CD4-positive, CD25-positive, alpha-beta regulatory T cell (primary cell): ENCODE measurements at regions not wholly inside any gene's neighbourhood (a gene's known extent, or its start where the extent isn't known, plus 50 kb on each side); places are given as distances from the start of the nearest gene placed in this dataset.

Experiments used
- ATAC-seq, 2 donors: fragments of 150-1000 bp; cut with Tn5 transposase; one replicate each; pipeline ENCODE4 v1.10.0; 2021; ENCODE audit warnings: low read depth in 2 of 2, moderate number of reproducible peaks in 2 of 2, moderate library complexity in 1 of 2
- DNase-seq, 3 donors: peaks; one replicate each; pipeline versions ENCODE4 v3.0.0 to v3.0.0-alpha.2; 2012 to 2022; ENCODE audit warnings: mixed read lengths in 1 of 3
- H3K27ac ChIP-seq: one replicate; pipeline ENCODE4 v1.7.0; 2013; ENCODE audit warnings: mild to moderate bottlenecking, low read length; ENCODE audit not compliant: insufficient read depth, poor library complexity, severe bottlenecking
- H3K27me3 ChIP-seq: one replicate; pipeline ENCODE4 v1.7.0; 2013; ENCODE audit warnings: low read length; ENCODE audit not compliant: control insufficient read depth, insufficient read depth
- H3K36me3 ChIP-seq: one replicate; pipeline ENCODE4 v1.7.0; 2013; ENCODE audit warnings: mild to moderate bottlenecking, low read length, moderate library complexity; ENCODE audit not compliant: control insufficient read depth, insufficient read depth
- H3K4me1 ChIP-seq: 2 replicates; pipeline ENCODE4 v1.7.0; 2013; ENCODE audit warnings: mild to moderate bottlenecking, low read length; ENCODE audit not compliant: insufficient read depth, control insufficient read depth, poor library complexity, severe bottlenecking
- H3K4me3 ChIP-seq: one replicate; pipeline ENCODE4 v1.7.0; 2013; ENCODE audit warnings: low read depth, mild to moderate bottlenecking, low read length, moderate library complexity
- H3K9me3 ChIP-seq, 2 experiments: 1 replicate in 1 of 2; 2 replicates in 1 of 2; pipeline ENCODE4 v1.7.0; 2013; ENCODE audit warnings: low read length in 2 of 2, mild to moderate bottlenecking in 1 of 2, moderate library complexity in 1 of 2; ENCODE audit not compliant: control insufficient read depth in 2 of 2
- H3K27ac Mint-ChIP-seq, 3 donors: one replicate each; pipeline ENCODE4 v1.8.0; 2020 to 2022; ENCODE audit warnings: mild to moderate bottlenecking in 3 of 3, mixed read lengths in 3 of 3, moderate library complexity in 2 of 3
- H3K27me3 Mint-ChIP-seq: one replicate; pipeline ENCODE4 v1.8.0; 2022; ENCODE audit warnings: mild to moderate bottlenecking, mixed read lengths
- H3K36me3 Mint-ChIP-seq: one replicate; pipeline ENCODE4 v1.8.0; 2020; ENCODE audit warnings: mixed read lengths
- H3K4me1 Mint-ChIP-seq, 4 donors: one replicate each; pipeline ENCODE4 v1.8.0; 2020 to 2022; ENCODE audit warnings: mixed read lengths in 4 of 4, mild to moderate bottlenecking in 1 of 4
- H3K4me3 Mint-ChIP-seq, 4 donors: one replicate each; pipeline ENCODE4 v1.8.0; 2020 to 2022; ENCODE audit warnings: mild to moderate bottlenecking in 4 of 4, mixed read lengths in 4 of 4, moderate library complexity in 3 of 4
- H3K9me3 Mint-ChIP-seq, 7 donors: one replicate each; pipeline ENCODE4 v1.8.0; 2020 to 2022; ENCODE audit warnings: mixed read lengths in 7 of 7, mild to moderate bottlenecking in 3 of 7, moderate library complexity in 2 of 7

DNA sequence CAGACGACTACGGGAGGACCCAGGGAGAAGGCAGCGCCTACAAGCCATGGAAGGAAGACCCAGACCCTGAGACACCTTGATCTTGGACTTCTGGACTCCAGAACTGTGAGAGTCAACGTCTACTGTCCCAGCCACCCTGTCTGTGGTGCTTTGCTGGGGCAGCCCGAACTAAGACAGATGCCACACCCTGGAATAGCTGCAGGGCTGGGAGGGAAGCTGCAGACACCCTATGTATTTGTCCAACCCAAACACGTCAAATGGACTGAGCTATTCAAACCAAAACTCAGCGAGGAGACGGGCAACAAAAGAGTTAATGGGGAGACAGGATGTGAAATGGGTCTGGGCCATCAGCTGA lies 169.3 kb downstream of the CTTN start:
- no peaks in the 10 kb centered on the region for H3K36me3 Mint-ChIP-seq
- DNase-seq (no peak), ATAC-seq (no peak)
- Histone ChIP-seq H3K27me3 (peaks cover 5% of the 10 kb centered on the region), H3K9me3 (no peaks in the 10 kb centered on the region), H3K4me1 (peaks cover 4% of the 10 kb centered on the region), H3K4me3 (no peak overlapping the region), H3K27ac (no peak overlapping the region), H3K36me3 (no peaks in the 10 kb centered on the region)
- H3K4me3 Mint-ChIP-seq: peak overlapping the region in 1 of 4 donors; percentile 1
- H3K27ac Mint-ChIP-seq: no peak overlapping the region
- peaks cover 0 to 8% (median 4%) of the 10 kb centered on the region in 4 donors for H3K4me1 Mint-ChIP-seq
- peaks cover 5% of the 10 kb centered on the region for H3K27me3 Mint-ChIP-seq
- H3K9me3 Mint-ChIP-seq: no peaks in the 10 kb centered on the region

DNA sequence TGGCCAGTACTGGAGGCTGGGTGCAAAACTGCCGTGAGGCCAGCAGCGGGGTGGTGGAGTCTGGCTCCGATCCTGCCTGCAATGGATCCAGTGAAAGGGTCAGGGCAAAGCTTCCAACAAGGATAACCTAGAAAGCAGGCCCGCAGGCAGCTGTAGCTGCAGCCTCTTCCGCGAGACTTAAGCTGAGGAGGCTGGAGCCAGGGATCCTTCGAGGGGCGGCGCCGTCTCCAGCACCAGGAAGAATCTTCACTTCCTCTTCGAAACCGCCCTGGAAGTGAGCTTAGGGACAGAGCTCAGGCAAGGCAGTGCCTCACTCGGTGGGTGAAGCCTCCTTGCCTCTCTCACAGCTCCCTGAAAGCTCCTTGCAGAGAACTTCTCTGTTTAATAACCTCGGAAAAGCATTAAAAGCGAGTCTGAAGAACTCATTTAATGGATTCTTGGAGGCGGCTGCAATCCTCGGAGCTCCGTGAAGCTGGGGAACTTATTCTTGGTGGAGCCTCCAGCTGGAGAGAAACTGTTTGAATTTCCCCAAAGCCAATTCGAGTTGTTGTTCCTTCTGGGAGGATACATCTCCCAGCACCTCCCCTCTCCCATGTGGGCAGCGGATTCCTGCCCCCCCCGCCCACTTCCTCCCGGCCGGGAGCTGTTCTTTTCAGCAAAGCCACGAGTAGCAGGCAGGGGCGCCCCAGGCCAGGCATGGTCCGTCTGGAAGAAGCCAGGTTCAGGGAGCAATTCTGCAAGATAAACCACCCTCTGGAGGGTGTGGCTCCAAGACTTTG lies 169.9 kb downstream of the CTTN start:
- ATAC-seq (no peak), DNase-seq (no peak)
- Histone ChIP-seq H3K27ac (no peak overlapping the region), H3K4me1 (peaks cover 4% of the 10 kb centered on the region), H3K27me3 (peaks cover 5% of the 10 kb centered on the region), H3K36me3 (no peaks in the 10 kb centered on the region), H3K4me3 (no peak overlapping the region), H3K9me3 (no peaks in the 10 kb centered on the region)
- no peak overlapping the region for H3K27ac Mint-ChIP-seq
- H3K27me3 Mint-ChIP-seq: peaks cover 5% of the 10 kb centered on the region
- H3K9me3 Mint-ChIP-seq: no peaks in the 10 kb centered on the region
- H3K4me3 Mint-ChIP-seq: no peak overlapping the region
- H3K4me1 Mint-ChIP-seq: peaks cover 0 to 8% (median 4%) of the 10 kb centered on the region in 4 donors
- H3K36me3 Mint-ChIP-seq: no peaks in the 10 kb centered on the region

DNA sequence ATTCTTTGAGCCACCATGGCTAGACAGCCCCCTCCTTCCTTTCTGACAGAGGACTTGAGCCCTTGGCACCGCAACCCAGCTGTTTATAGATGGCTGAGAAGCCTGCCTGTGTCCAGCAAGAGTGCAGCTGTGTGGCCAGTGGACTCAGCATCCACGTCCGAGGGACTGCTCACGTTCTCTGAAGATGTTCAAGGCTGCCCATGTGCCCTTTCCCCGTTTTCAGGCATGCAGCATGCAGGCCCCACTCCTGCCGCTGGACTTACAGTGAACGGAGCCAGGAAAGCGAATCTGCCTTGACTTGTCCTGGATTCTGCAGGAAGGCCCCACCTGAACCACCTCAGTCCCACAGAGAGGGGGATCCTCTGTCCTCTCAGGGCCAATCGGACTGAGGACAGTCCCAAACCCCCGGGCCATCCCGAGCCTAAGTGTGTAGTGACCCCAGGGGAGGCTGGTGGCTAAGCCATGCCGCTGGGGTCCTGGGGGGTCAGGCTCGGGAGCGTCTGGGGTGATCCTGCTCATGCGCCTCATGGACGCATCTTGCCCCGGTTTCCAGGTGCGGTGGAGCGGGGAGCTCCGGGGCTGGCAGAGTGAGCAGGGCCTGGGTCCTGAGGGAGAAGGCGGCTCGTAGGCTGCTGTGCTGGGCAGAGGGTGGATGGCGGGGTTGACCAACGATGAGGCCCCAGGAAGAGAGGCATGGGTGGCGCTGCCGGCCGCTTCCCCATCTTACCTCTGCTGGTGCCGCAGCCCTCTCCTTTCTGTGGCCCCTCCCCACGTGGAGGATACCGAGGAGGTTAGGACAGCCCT lies 170.7 kb downstream of the CTTN start:
- H3K4me1 Mint-ChIP-seq: peaks cover 0 to 8% (median 4%) of the 10 kb centered on the region in 4 donors

DNA sequence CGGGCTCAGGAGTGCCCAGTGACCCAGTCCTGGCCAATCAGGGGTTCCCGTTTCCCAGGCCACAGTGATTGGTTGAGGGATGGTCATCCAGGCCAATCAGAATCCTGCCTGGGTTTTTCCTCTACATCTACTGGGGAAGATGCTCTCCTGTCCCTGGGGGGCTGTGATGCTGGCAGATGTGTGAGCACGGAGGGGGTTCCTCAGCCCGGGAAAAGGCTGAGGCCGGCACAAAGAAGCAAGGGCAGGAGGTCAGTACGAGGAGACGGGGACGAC lies 171.2 kb downstream of the CTTN start:
- Mint-ChIP-seq H3K27ac (peak overlapping the region in 1 of 3 donors; percentile 26), H3K27me3 (peaks cover 5% of the 10 kb centered on the region), H3K4me1 (peaks cover 0 to 8% (median 4%) of the 10 kb centered on the region in 4 donors), H3K4me3 (no peak overlapping the region), H3K9me3 (no peaks in the 10 kb centered on the region), H3K36me3 (no peaks in the 10 kb centered on the region)
- no peaks in the 10 kb centered on the region for H3K36me3 ChIP-seq
- ATAC-seq: no peak
- H3K27ac ChIP-seq: no peak overlapping the region
- peaks cover 5% of the 10 kb centered on the region for H3K27me3 ChIP-seq
- no peaks in the 10 kb centered on the region for H3K9me3 ChIP-seq
- peaks cover 4% of the 10 kb centered on the region for H3K4me1 ChIP-seq
- H3K4me3 ChIP-seq: no peak overlapping the region
- DNase-seq: no peak

More for the DNA sequence above, 170.7 kb downstream of the CTTN start:
- Mint-ChIP-seq H3K27me3 (peaks cover 5% of the 10 kb centered on the region), H3K27ac (no peak overlapping the region), H3K4me3 (no peak overlapping the region), H3K9me3 (no peaks in the 10 kb centered on the region), H3K36me3 (no peaks in the 10 kb centered on the region)
- no peak overlapping the region for H3K4me3 ChIP-seq
- H3K27me3 ChIP-seq: peaks cover 5% of the 10 kb centered on the region
- H3K36me3 ChIP-seq: no peaks in the 10 kb centered on the region
- ATAC-seq (no peak), DNase-seq (no peak)
- no peak overlapping the region for H3K27ac ChIP-seq
- H3K4me1 ChIP-seq: peaks cover 4% of the 10 kb centered on the region
- no peaks in the 10 kb centered on the region for H3K9me3 ChIP-seq

DNA sequence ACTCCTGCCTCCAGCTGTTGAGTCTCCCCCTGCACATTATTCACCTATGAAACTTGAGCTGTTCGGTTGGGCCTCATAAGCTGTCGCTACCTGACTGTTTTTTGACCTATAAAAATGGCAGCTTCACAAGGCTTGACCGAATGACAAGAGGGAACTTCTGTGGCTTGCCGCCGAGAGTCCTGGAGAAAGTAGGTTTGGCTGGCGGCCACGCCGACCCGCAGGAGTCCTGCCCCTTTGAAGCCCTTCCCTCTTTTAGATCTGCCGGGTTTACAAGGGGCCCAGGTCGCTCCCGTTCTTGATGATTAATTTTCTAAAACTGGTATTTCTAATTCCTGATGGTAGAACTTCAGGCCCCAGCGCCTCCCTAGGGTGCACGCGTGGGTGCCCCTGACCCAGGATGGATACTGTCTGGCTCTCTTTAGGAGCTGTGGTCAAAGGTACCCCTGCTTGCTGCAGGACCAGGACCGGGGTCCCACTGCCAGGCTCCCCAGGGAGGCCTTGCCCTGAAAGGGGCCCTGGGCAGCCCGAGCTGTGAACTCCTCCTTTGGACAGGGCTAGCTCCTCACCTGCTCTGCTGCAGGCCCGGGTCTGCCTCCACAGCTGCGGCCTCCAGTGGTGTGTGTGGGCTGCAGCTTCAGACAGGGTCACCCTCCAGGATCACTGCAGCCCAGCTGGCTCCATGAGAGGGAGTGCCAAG lies 171.8 kb downstream of the CTTN start:
- ATAC-seq (no peak), DNase-seq (no peak)
- no peak overlapping the region for H3K4me3 Mint-ChIP-seq
- Histone ChIP-seq H3K9me3 (no peaks in the 10 kb centered on the region), H3K4me1 (peaks cover 4% of the 10 kb centered on the region), H3K27ac (no peak overlapping the region), H3K36me3 (no peaks in the 10 kb centered on the region), H3K27me3 (peaks cover 5% of the 10 kb centered on the region), H3K4me3 (no peak overlapping the region)
- H3K9me3 Mint-ChIP-seq: no peaks in the 10 kb centered on the region
- peaks cover 0 to 8% (median 4%) of the 10 kb centered on the region in 4 donors for H3K4me1 Mint-ChIP-seq
- H3K36me3 Mint-ChIP-seq: no peaks in the 10 kb centered on the region
- peaks cover 5% of the 10 kb centered on the region for H3K27me3 Mint-ChIP-seq
- no peak overlapping the region for H3K27ac Mint-ChIP-seq

DNA sequence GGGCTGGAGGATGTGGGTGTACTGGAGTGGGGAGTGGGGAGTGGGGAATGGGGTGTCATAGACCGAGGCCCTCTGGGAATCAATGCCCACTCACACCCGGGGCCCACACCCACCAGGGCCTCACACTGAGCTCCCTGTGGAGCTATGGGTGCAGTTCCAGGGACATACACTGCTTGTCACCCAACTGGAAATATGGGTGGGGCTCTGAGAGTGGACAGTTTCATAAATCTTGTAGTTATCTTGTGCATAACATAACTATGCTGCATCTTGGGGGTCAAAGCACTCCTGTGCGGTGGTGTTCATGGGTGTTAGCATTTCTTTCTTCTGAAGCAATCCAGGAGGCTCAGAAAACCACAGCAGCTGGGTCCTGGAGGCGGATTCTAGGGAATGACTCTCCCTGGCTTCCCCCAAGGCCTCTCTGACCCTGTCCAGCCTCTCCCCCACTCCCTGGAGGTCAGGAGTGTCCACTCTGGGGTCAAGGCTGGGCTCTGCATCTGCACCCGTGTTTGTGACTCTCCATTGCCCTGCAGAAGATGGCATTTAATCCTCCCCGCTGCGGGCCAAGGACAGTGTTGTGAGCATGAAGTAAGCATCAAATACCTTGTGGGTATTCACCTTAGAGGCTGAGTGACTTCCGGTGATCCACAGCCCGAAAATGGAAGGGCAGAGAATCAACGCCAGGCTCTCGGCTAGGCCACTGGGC lies 172.5 kb downstream of the CTTN start:
- H3K27ac ChIP-seq: no peak overlapping the region
- H3K9me3 Mint-ChIP-seq: no peaks in the 10 kb centered on the region
- no peaks in the 10 kb centered on the region for H3K36me3 Mint-ChIP-seq
- DNase-seq (no peak), ATAC-seq (no peak)
- peaks cover 4% of the 10 kb centered on the region for H3K4me1 ChIP-seq
- H3K9me3 ChIP-seq: no peaks in the 10 kb centered on the region
- H3K27ac Mint-ChIP-seq: no peak overlapping the region
- peaks cover 5% of the 10 kb centered on the region for H3K27me3 ChIP-seq
- no peak overlapping the region for H3K4me3 Mint-ChIP-seq
- peaks cover 5% of the 10 kb centered on the region for H3K27me3 Mint-ChIP-seq
- H3K4me1 Mint-ChIP-seq: peaks cover 0 to 8% (median 4%) of the 10 kb centered on the region in 4 donors
- no peak overlapping the region for H3K4me3 ChIP-seq
- H3K36me3 ChIP-seq: no peaks in the 10 kb centered on the region

DNA sequence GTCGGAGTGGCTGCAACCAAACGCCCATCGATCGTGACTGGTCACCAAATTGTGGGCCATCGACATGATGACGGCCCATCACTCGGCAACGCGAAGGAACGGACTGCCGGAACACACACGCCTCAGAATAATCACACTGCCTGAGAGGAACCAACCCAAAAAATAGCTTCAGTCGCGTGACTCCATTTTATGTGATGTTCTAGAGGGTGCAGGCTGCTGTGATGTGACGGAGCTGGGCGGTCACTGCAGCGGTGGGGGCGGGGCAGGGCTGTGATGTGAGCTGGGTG lies 174.6 kb downstream of the CTTN start:
- Mint-ChIP-seq H3K27me3 (peaks cover 9% of the 10 kb centered on the region), H3K36me3 (no peaks in the 10 kb centered on the region), H3K27ac (peak overlapping the region in 1 of 3 donors; percentile 48), H3K4me1 (peaks cover 0 to 5% (median 2%) of the 10 kb centered on the region in 4 donors), H3K9me3 (no peaks in the 10 kb centered on the region), H3K4me3 (no peak overlapping the region)
- H3K27me3 ChIP-seq: no peaks in the 10 kb centered on the region
- peaks cover 4% of the 10 kb centered on the region for H3K4me1 ChIP-seq
- no peak overlapping the region for H3K27ac ChIP-seq
- DNase-seq: no peak
- ATAC-seq: no peak
- no peak overlapping the region for H3K4me3 ChIP-seq
- H3K36me3 ChIP-seq: no peaks in the 10 kb centered on the region
- H3K9me3 ChIP-seq: no peaks in the 10 kb centered on the region
